ENCODE measurements at regions not wholly inside any gene's neighbourhood (a gene's known extent, or its start where the extent isn't known, plus 50 kb on each side); places are given as distances from the start of the nearest gene placed in this dataset.
"Not testable (repeated sequence)": the region's sequence is repeated elsewhere in the genome, so short reads cannot be mapped to it uniquely, and the experiment has no call there.

- no peak for DNase-seq (ENCODE audit: low read depth in 2 of 3, low spot score in 2 of 3)
These were observed 631.5 kb upstream of the NRP1 start for GRCh38 chr10:33965795-33966581.

- DNase-seq (ENCODE audit: low read depth in 2 of 3, low spot score in 2 of 3): no peak
These were observed 629.3 kb upstream of the NRP1 start for GRCh38 chr10:33963729-33964128.

- DNase-seq (ENCODE audit: low read depth in 2 of 3, low spot score in 2 of 3): not testable (repeated sequence)
These were observed 621.9 kb upstream of the NRP1 start for GRCh38 chr10:33956322-33956721.

GRCh38 chr10:33955676-33956075 lies 621.2 kb upstream of the NRP1 start:
- DNase-seq (ENCODE audit: low read depth in 2 of 3, low spot score in 2 of 3): no peak

- no peak for DNase-seq (ENCODE audit: low read depth in 2 of 3, low spot score in 2 of 3)
These were observed 618.4 kb upstream of the NRP1 start for GRCh38 chr10:33952692-33953360.

- no peak for DNase-seq (ENCODE audit: low read depth in 2 of 3, low spot score in 2 of 3)
These were observed 615.7 kb upstream of the NRP1 start for GRCh38 chr10:33950206-33950605.

GRCh38 chr10:33947544-33947943 lies 613.1 kb upstream of the NRP1 start:
- DNase-seq (ENCODE audit: low read depth in 2 of 3, low spot score in 2 of 3): no peak

- no peak for DNase-seq (ENCODE audit: low read depth in 2 of 3, low spot score in 2 of 3)
These were observed 610.6 kb upstream of the NRP1 start for GRCh38 chr10:33945051-33945450.

- no peak for DNase-seq (ENCODE audit: low read depth in 2 of 3, low spot score in 2 of 3)
These were observed 608.0 kb upstream of the NRP1 start for GRCh38 chr10:33942508-33942907.

- no peak for DNase-seq (ENCODE audit: low read depth in 2 of 3, low spot score in 2 of 3)
These were observed 605.4 kb upstream of the NRP1 start for GRCh38 chr10:33939892-33940291.

- DNase-seq (ENCODE audit: low read depth in 2 of 3, low spot score in 2 of 3): no peak
These were observed 604.9 kb upstream of the NRP1 start for GRCh38 chr10:33939410-33939809.

- DNase-seq (ENCODE audit: low read depth in 2 of 3, low spot score in 2 of 3): no peak
These were observed 603.5 kb upstream of the NRP1 start for GRCh38 chr10:33938001-33938400.

- DNase-seq (ENCODE audit: low read depth in 2 of 3, low spot score in 2 of 3): no peak
These were observed 602.7 kb upstream of the NRP1 start for GRCh38 chr10:33937036-33937730.

- no peak for DNase-seq (ENCODE audit: low read depth in 2 of 3, low spot score in 2 of 3)
These were observed 600.9 kb upstream of the NRP1 start for GRCh38 chr10:33935350-33935749.

- no peak for DNase-seq (ENCODE audit: low read depth in 2 of 3, low spot score in 2 of 3)
These were observed 595.6 kb upstream of the NRP1 start for GRCh38 chr10:33930079-33930478.

- DNase-seq (ENCODE audit: low read depth in 2 of 3, low spot score in 2 of 3): no peak
These were observed 592.9 kb upstream of the NRP1 start for GRCh38 chr10:33927347-33927746.

- no peak for DNase-seq (ENCODE audit: low read depth in 2 of 3, low spot score in 2 of 3)
These were observed 587.6 kb upstream of the NRP1 start for GRCh38 chr10:33921970-33922605.

- DNase-seq (ENCODE audit: low read depth in 2 of 3, low spot score in 2 of 3): no peak
These were observed 585.9 kb upstream of the NRP1 start for GRCh38 chr10:33920351-33920750.

- DNase-seq (ENCODE audit: low read depth in 2 of 3, low spot score in 2 of 3): no peak
These were observed 584.8 kb upstream of the NRP1 start for GRCh38 chr10:33919244-33919643.

GRCh38 chr10:33917069-33917780 lies 582.8 kb upstream of the NRP1 start:
- no peak for DNase-seq (ENCODE audit: low read depth in 2 of 3, low spot score in 2 of 3)

GRCh38 chr10:33914746-33915145 lies 580.3 kb upstream of the NRP1 start:
- DNase-seq (ENCODE audit: low read depth in 2 of 3, low spot score in 2 of 3): no peak
